Kidney (tissue), 13 donors: ENCODE measurements at regions not wholly inside any gene's neighbourhood (a gene's known extent, or its start where the extent isn't known, plus 50 kb on each side); places are given as distances from the start of the nearest gene placed in this dataset.

Source experiments
- DNase-seq, 5 donors: peaks; one replicate each; pipeline ENCODE4 v3.0.0-alpha.2; 2013 to 2020
- FAIRE-seq: peaks from 2 replicates; lab custom pipeline; 2012; peaks lifted over from hg19 to GRCh38; lab: Jason Lieb, UNC
- H3K27ac ChIP-seq, 2 donors: one replicate each; pipeline ENCODE4 v1.7.0; 2013; ENCODE audit warnings: low read depth in 2 of 2, low read length in 2 of 2, inconsistent platforms in 1 of 2
- H3K27me3 ChIP-seq: one replicate; pipeline ENCODE4 v1.7.1; 2013; ENCODE audit warnings: low read length, inconsistent platforms; ENCODE audit not compliant: control insufficient read depth, insufficient read depth
- H3K36me3 ChIP-seq, 3 donors: one replicate each; pipeline versions ENCODE4 v1.7.0 to v1.7.1; 2013; ENCODE audit warnings: low read length in 3 of 3, control low read depth in 1 of 3, inconsistent platforms in 1 of 3; ENCODE audit not compliant: insufficient read depth in 3 of 3, control insufficient read depth in 2 of 3
- H3K4me1 ChIP-seq, 3 donors: one replicate each; pipeline versions ENCODE4 v1.7.0 to v1.7.1; 2013; ENCODE audit warnings: low read length in 3 of 3, inconsistent platforms in 1 of 3, low read depth in 1 of 3; ENCODE audit not compliant: control insufficient read depth in 2 of 3, insufficient read depth in 2 of 3
- H3K4me3 ChIP-seq, 3 donors: one replicate each; pipeline versions ENCODE4 v1.7.0 to v1.8.1; 2013; ENCODE audit warnings: low read length in 3 of 3, control low read depth in 1 of 3, inconsistent platforms in 1 of 3
- H3K9ac ChIP-seq, 3 donors: one replicate each; pipeline versions ENCODE4 v1.7.0 to v1.7.1; 2013; ENCODE audit warnings: low read length in 3 of 3, control low read depth in 1 of 3, inconsistent platforms in 1 of 3
- H3K9me3 ChIP-seq, 3 donors: one replicate each; pipeline versions ENCODE4 v1.7.0 to v1.7.1; 2013; ENCODE audit warnings: low read length in 3 of 3, control low read depth in 1 of 3, inconsistent platforms in 1 of 3; ENCODE audit not compliant: control insufficient read depth in 2 of 3, insufficient read depth in 1 of 3
- CTCF ChIP-seq: IDR thresholded peaks from 3 replicates; pipeline ENCODE4 v1.5.1; 2012; ENCODE audit warnings: mild to moderate bottlenecking, moderate library complexity, borderline replicate concordance; ENCODE audit not compliant: insufficient read depth; ENCODE audit errors: extremely low read depth
- intact Hi-C: fragments of 100-400 bp; cut with DNase I; formaldehyde crosslinking; loops from one replicate; pipeline ENCODE4 v1.11.1; 2022
- donor health status: control.
- donor health status: control.
- donor health status: control.
- donor health status: control.
- donor health status: control.
- donor health status: DM: yes; HTN: yes; CAD: no.
- donor health status: Normal renal cell carcinoma (clear cell type).

DNA sequence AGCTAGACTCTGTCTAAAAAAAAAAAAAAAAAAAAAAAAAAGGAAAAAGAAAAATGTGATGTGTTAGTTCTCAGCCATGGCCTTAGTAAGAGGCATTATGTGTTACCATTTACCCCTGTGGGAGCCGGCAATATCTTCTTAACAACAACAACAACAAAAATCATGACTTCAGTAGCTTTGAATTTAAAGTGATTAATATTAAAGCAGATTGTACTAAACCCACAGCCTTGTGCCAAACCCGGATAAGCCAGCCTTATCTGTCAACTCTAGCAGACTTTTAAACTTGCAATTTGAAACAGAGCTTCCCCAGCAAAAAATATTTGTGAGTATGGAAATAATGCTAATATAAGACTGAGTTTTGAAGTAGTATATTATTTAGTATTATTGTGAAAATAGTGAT, 462.1 kb upstream of the GNPDA2 start:
- no peak overlapping the region for H3K9ac ChIP-seq
- H3K9me3 ChIP-seq, result no peaks in the 10 kb centered on the region
- TF ChIP-seq CTCF, result no peak
- H3K36me3 ChIP-seq, result no peaks in the 10 kb centered on the region
- no peaks in the 10 kb centered on the region for H3K27me3 ChIP-seq
- no peak for DNase-seq
- H3K4me1 ChIP-seq, result no peaks in the 10 kb centered on the region
- no peak overlapping the region for H3K27ac ChIP-seq
- intact Hi-C loops, result no loop called here
- H3K4me3 ChIP-seq, result no peak overlapping the region
- FAIRE-seq, result no peak

DNA sequence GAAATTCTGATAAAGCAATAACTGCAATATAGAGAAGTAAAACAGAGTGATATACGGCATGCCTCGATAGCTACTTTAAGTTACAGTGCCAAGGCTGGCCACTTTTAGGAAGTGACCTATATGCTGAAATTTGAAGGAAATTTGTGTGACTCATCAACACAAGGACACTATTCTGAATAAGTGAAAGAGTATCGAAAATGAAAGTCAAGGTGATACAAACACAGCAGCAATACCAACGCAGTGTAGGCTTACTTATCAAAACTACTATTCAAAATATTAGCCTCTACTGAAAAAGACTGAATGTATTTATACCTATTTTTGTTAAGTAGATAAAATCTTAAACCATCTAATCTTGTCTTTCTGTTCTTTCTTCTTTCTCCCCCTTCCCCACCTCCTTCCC, 459.9 kb upstream of the GNPDA2 start:
- no peaks in the 10 kb centered on the region for H3K9me3 ChIP-seq
- no peak for FAIRE-seq

DNA sequence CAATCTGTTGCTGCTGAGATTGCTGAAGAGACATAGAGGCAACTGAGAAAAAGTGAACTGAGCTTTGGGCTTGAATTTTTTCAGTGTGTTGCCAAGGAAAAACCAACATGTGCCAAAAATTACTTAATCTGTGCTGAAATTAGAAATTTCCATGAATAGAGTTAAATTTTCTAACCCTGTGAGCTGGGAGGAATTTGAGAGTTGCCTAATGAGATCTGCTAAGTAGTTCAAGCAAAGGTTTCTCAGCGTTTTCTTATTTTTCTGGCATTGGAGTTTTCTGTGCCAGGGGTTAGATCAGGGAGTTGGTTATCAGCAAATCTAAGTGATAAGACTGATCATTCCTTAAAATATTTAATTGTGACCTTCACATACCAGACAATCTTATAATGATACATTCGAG, 457.5 kb upstream of the GNPDA2 start:
- Histone ChIP-seq H3K9me3 (no peaks in the 10 kb centered on the region), H3K36me3 (no peaks in the 10 kb centered on the region), H3K27ac (no peak overlapping the region), H3K4me3 (no peak overlapping the region), H3K27me3 (no peaks in the 10 kb centered on the region), H3K9ac (no peak overlapping the region), H3K4me1 (no peaks in the 10 kb centered on the region)
- FAIRE-seq (no peak), DNase-seq (no peak)
- intact Hi-C loops, result no loop called here
- TF ChIP-seq CTCF, result no peak

More for the DNA sequence above, 459.9 kb upstream of the GNPDA2 start:
- no peaks in the 10 kb centered on the region for H3K27me3 ChIP-seq
- TF ChIP-seq CTCF, result no peak
- DNase-seq, result no peak
- H3K9ac ChIP-seq, result no peak overlapping the region
- no peak overlapping the region for H3K4me3 ChIP-seq
- H3K36me3 ChIP-seq, result no peaks in the 10 kb centered on the region
- intact Hi-C loops, result no loop called here
- no peak overlapping the region for H3K27ac ChIP-seq
- H3K4me1 ChIP-seq, result no peaks in the 10 kb centered on the region

DNA sequence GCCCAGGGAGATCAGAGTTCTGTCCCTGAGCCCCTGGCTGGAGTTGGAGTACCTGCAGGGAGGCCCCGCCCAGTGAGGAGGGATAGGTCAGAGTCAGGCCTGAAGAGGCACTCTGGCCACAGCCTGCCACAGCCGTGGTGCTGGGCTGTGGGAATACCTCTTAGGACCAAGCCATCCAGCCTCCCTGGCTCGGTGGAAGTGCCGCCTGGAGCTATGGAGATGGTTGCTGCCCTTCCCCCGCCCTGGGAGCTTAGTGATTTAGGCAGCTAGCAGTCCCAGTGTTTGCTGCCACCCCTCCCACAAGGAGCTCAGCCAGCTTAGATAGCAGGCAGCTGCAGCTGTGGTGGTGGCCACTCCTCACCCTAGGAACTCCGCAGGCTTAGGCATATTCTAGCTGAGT, 446.3 kb upstream of the GNPDA2 start:
- H3K27ac ChIP-seq, result no peak overlapping the region
- intact Hi-C loops, result no loop called here
- no peaks in the 10 kb centered on the region for H3K4me1 ChIP-seq
- H3K36me3 ChIP-seq, result no peaks in the 10 kb centered on the region
- H3K27me3 ChIP-seq, result no peaks in the 10 kb centered on the region
- DNase-seq (peak in 1 of 5 donors; percentile 41), FAIRE-seq (no peak)
- no peak overlapping the region for H3K4me3 ChIP-seq
- no peak for TF ChIP-seq CTCF
- H3K9ac ChIP-seq, result no peak overlapping the region
- no peaks in the 10 kb centered on the region for H3K9me3 ChIP-seq
